ENCODE measurements at regions not wholly inside any gene's neighbourhood (a gene's known extent, or its start where the extent isn't known, plus 50 kb on each side); places are given as distances from the start of the nearest gene placed in this dataset.

DNA sequence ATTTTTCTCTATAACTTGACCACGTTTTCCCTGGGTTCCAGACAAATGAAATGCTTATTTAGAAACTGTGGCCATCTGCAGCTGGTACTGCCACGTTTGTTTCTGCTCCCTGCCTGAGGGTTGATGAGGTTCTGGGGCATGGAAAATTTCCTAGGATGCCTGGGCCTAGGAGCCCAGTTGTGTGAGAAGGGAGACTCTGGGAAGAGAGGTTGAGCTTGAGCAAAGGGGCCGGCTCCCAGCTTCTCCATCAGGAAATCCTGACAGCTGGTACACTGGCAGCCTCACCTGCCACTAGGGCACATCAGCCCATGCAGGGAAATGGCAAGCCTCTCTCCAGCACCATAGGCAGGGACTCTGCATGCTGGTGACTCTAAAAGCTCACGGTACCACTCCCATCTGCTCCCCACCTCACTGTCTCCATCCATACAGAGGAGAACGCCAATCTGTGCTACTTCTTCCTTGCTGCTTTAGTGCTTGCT lies 165.4 kb upstream of the PPP2R3A start:
- Histone ChIP-seq H3K9me3 (ENCODE audit: severe bottlenecking) (no peaks in the 10 kb centered on the region), H3K27me3 (ENCODE audit: insufficient read depth, poor library complexity, severe bottlenecking) (no peaks in the 10 kb centered on the region), H3K36me3 (ENCODE audit: low read depth) (no peaks in the 10 kb centered on the region), H3K4me3 (ENCODE audit: severe bottlenecking) (no peak overlapping the region), H3K27ac (ENCODE audit: poor library complexity, severe bottlenecking) (no peak overlapping the region), H3K4me1 (ENCODE audit: insufficient read depth, poor library complexity, severe bottlenecking) (no peaks in the 10 kb centered on the region)
- DNase-seq (ENCODE audit: low spot score) (no peak), ATAC-seq (ENCODE audit: low read depth) (no peak)
- TF ChIP-seq, protein P1, sequence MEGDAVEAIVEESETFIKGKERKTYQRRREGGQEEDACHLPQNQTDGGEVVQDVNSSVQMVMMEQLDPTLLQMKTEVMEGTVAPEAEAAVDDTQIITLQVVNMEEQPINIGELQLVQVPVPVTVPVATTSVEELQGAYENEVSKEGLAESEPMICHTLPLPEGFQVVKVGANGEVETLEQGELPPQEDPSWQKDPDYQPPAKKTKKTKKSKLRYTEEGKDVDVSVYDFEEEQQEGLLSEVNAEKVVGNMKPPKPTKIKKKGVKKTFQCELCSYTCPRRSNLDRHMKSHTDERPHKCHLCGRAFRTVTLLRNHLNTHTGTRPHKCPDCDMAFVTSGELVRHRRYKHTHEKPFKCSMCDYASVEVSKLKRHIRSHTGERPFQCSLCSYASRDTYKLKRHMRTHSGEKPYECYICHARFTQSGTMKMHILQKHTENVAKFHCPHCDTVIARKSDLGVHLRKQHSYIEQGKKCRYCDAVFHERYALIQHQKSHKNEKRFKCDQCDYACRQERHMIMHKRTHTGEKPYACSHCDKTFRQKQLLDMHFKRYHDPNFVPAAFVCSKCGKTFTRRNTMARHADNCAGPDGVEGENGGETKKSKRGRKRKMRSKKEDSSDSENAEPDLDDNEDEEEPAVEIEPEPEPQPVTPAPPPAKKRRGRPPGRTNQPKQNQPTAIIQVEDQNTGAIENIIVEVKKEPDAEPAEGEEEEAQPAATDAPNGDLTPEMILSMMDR (IDR thresholded peaks at IDR 0.05; ENCODE audit: poor library complexity, severe bottlenecking) = no peak

DNA sequence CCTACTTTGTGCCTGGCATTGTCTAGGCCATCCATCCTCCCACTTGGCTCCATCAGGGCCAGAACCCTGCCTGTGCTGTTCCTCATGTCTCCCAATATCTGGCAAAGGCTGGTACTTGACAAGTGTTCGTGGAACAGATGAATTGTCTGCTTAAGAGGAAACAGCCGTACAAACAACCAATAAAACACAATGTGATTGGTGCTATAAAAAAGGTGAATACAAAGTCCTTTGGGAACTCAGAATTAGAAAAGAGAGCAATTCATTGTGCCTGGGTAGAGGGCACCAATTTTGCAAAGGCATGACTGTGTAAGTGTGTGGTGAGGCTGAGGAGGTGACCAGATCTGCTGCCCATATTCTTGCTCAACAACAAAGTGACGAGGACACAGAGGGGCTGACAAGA lies 164.5 kb upstream of the PPP2R3A start:
- Histone ChIP-seq H3K4me1 (ENCODE audit: insufficient read depth, poor library complexity, severe bottlenecking) (no peaks in the 10 kb centered on the region), H3K4me3 (ENCODE audit: severe bottlenecking) (no peak overlapping the region), H3K27ac (ENCODE audit: poor library complexity, severe bottlenecking) (no peak overlapping the region), H3K27me3 (ENCODE audit: insufficient read depth, poor library complexity, severe bottlenecking) (no peaks in the 10 kb centered on the region), H3K36me3 (ENCODE audit: low read depth) (no peaks in the 10 kb centered on the region), H3K9me3 (ENCODE audit: severe bottlenecking) (no peaks in the 10 kb centered on the region)
- DNase-seq (ENCODE audit: low spot score) = no peak
- no peak for ATAC-seq (ENCODE audit: low read depth)
- TF ChIP-seq, protein P1 (IDR thresholded peaks at IDR 0.05; ENCODE audit: poor library complexity, severe bottlenecking) = no peak

DNA sequence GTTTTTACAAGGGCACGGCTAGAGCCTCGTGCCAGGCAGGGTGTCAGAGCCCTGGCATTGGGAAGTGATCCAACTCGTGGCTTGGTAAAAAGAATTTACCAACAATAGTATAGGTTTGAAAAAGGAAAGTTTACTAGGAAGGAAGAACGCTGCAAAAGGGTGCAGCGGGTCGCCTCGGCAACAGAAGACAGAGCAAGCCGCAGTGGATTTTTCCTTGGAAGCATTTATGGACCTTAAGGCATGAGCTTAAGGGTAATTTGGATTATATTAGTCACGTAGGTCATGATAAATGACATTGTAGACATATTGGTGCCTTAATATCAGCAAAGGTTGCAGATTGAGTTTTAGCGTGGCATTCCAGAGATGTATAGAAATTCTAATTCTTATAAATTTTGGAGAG lies 163.4 kb upstream of the PPP2R3A start:
- ATAC-seq (ENCODE audit: low read depth) (no peak), DNase-seq (ENCODE audit: low spot score) (no peak)
- Histone ChIP-seq H3K36me3 (ENCODE audit: low read depth) (no peaks in the 10 kb centered on the region), H3K9me3 (ENCODE audit: severe bottlenecking) (no peaks in the 10 kb centered on the region), H3K4me1 (ENCODE audit: insufficient read depth, poor library complexity, severe bottlenecking) (no peaks in the 10 kb centered on the region), H3K27me3 (ENCODE audit: insufficient read depth, poor library complexity, severe bottlenecking) (no peaks in the 10 kb centered on the region), H3K27ac (ENCODE audit: poor library complexity, severe bottlenecking) (no peak overlapping the region), H3K4me3 (ENCODE audit: severe bottlenecking) (no peak overlapping the region)
- TF ChIP-seq, protein P1 (IDR thresholded peaks at IDR 0.05; ENCODE audit: poor library complexity, severe bottlenecking) = no peak

DNA sequence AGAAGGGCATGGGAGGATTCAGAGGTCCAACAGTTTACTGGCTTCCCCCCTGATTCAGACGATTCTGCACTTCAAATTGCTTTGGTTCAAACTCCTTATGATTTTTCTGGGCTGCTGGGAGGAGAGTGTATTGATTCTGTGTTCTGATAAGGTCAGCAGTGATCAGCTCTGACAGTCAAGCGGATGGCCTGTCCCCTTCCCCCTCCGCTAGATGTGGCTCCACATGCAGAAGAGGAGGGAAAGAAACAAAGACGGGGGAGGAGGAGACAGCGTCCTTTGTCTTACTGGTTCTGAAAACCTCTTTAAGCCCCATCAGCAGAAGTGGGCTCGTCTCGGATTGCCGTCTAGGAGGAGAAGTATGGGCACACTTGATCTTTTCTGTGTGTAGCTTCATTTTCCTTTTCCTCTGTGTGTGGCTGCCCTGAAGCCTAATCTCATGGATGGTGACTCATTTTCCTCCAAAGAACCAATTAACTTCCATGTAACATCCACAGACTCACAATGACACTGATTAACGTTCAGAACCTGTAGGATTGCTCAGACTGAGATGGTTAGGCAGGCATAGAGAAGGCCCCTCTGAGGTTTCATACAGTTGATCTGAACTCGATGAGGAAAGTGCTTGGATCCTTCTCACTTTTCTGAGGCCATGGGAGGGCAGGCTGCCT lies 162.4 kb upstream of the PPP2R3A start:
- Histone ChIP-seq H3K36me3 (ENCODE audit: low read depth) (no peaks in the 10 kb centered on the region), H3K9me3 (ENCODE audit: severe bottlenecking) (no peaks in the 10 kb centered on the region), H3K4me3 (ENCODE audit: severe bottlenecking) (no peak overlapping the region), H3K27me3 (ENCODE audit: insufficient read depth, poor library complexity, severe bottlenecking) (no peaks in the 10 kb centered on the region), H3K27ac (ENCODE audit: poor library complexity, severe bottlenecking) (no peak overlapping the region), H3K4me1 (ENCODE audit: insufficient read depth, poor library complexity, severe bottlenecking) (no peaks in the 10 kb centered on the region)
- TF ChIP-seq, protein P1 (IDR thresholded peaks at IDR 0.05; ENCODE audit: poor library complexity, severe bottlenecking) = no peak
- ATAC-seq (ENCODE audit: low read depth) = no peak
- DNase-seq (ENCODE audit: low spot score) = no peak

DNA sequence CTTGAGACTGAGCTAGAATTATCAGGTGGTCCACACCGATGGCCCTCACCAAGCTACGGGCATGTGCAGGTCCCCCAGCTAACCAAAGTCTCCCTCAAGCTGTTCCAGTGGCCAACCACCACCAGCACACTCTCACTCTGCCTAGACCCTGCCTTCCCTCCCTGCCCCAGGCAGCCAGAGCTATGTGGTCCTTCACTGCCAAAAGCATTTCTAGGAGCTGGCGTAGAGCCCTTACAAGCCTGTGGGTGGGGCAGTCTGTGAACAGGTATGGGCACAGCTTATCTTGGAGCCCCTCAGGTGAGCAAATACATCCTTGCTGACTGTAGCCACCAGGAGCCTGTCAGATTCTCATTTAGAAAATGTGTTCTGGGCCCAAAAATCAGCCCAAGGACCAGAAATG lies 159.8 kb upstream of the PPP2R3A start:
- no peaks in the 10 kb centered on the region for H3K36me3 ChIP-seq (ENCODE audit: low read depth)
- no peak for DNase-seq (ENCODE audit: low spot score)
- H3K27me3 ChIP-seq (ENCODE audit: insufficient read depth, poor library complexity, severe bottlenecking) = no peaks in the 10 kb centered on the region
- TF ChIP-seq, protein P1 (IDR thresholded peaks at IDR 0.05; ENCODE audit: poor library complexity, severe bottlenecking) = no peak
- H3K27ac ChIP-seq (ENCODE audit: poor library complexity, severe bottlenecking) = no peak overlapping the region
- no peaks in the 10 kb centered on the region for H3K4me1 ChIP-seq (ENCODE audit: insufficient read depth, poor library complexity, severe bottlenecking)
- no peak overlapping the region for H3K4me3 ChIP-seq (ENCODE audit: severe bottlenecking)
- ATAC-seq (ENCODE audit: low read depth) = no peak
- H3K9me3 ChIP-seq (ENCODE audit: severe bottlenecking) = no peaks in the 10 kb centered on the region

All from RWPE2 (cell line).